ENCODE measurements at regions not wholly inside any gene's neighbourhood (a gene's known extent, or its start where the extent isn't known, plus 50 kb on each side); places are given as distances from the start of the nearest gene placed in this dataset.
A peak's percentile ranks its signal among the peaks of the same experiment; 100 is the strongest.

DNA sequence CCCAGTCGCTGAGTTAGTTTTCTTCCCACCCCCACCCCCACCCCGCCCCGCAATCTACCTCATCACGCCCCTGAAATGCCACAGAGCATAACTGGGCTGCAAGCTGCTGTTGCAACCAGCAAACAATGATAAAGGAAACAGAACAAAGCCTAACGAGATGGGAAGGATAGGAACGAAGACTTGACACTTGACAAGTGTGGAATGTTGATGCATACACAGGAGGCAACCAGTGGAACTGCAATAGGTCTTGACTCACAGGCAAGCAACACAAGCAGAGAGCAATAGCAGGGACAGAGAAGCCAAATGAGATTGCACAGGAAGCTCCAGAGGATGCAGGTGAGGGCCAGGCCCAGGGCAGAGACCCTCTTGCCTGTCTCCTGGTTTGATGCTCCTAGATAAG lies 225.9 kb downstream of the IGSF11 start:
- intact Hi-C loops (cut with micrococcal nuclease) (no loop called here), in situ Hi-C loops (cut with MboI) (loop anchor here (25.0 kb wide), 1 partner anchor 1796 kb away; no protein-coding TSS in a partner anchor)
- peak overlapping the region; percentile 63 for H3K4me2 ChIP-seq (ENCODE audit: insufficient read depth, low read length)
- no peaks in the 10 kb centered on the region for H4K20me1 ChIP-seq (replicated peaks; ENCODE audit: control insufficient read depth, insufficient read depth, low read length)
- no peaks in the 10 kb centered on the region for H3K9me3 ChIP-seq (replicated peaks; ENCODE audit: control insufficient read depth, insufficient read depth, low read depth, low read length)
- POLR2A ChIA-PET: no interaction called here
- H3K9me1 ChIP-seq (ENCODE audit: control insufficient read depth, insufficient read depth, low read length): no peaks in the 10 kb centered on the region
- DNase-seq (ENCODE audit: extremely low read depth in 1 of 4, low spot score in 3 of 4) (no peak), FAIRE-seq (no peak), ATAC-seq (peak; percentile 64)
- H3K36me3 ChIP-seq (ENCODE audit: control insufficient read depth, insufficient read depth, low read length): no peaks in the 10 kb centered on the region
- no peak overlapping the region for H2AFZ ChIP-seq (ENCODE audit: low read depth, low read length)
- no peaks in the 10 kb centered on the region; a peak in 1 of 5 replicates for H3K4me1 ChIP-seq (replicated peaks in 1 of 2; ENCODE audit: control insufficient read depth in 2 of 2, insufficient read depth in 2 of 2, low read length in 2 of 2)
- H3K9ac ChIP-seq (ENCODE audit: insufficient read depth in 1 of 2, low read depth in 2 of 2, low read length in 2 of 2): peak overlapping the region in 1 of 2 experiments; percentile 48; a peak in 1 of 4 replicates
- H3K27ac ChIP-seq (ENCODE audit: extremely low read depth, low read depth, low read length): no peak overlapping the region
- 16% methylated on average over 5 of the region's 6 CpGs for WGBS (ENCODE audit: insufficient coverage, low coverage, missing lambda C conversion rate)
- no TSS peak for BruUV-seq (replicated peaks)
- H3K4me3 ChIP-seq: no peak overlapping the region
- H3K27me3 ChIP-seq (ENCODE audit: control insufficient read depth in 2 of 2, insufficient read depth in 2 of 2, low read length in 2 of 2): no peaks in the 10 kb centered on the region
- CTCF ChIA-PET (ENCODE audit: low intra/inter-chr PET ratio): no interaction called here
- peaks cover 3% of the 10 kb centered on the region; the same call in 2 of the 3 replicates for H3K79me2 ChIP-seq (ENCODE audit: control insufficient read depth, insufficient read depth, low read length)
- TF ChIP-seq, protein P1, sequence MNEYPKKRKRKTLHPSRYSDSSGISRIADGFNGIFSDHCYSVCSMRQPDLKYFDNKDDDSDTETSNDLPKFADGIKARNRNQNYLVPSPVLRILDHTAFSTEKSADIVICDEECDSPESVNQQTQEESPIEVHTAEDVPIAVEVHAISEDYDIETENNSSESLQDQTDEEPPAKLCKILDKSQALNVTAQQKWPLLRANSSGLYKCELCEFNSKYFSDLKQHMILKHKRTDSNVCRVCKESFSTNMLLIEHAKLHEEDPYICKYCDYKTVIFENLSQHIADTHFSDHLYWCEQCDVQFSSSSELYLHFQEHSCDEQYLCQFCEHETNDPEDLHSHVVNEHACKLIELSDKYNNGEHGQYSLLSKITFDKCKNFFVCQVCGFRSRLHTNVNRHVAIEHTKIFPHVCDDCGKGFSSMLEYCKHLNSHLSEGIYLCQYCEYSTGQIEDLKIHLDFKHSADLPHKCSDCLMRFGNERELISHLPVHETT (CRISPR knock-in tag; conservative IDR thresholded peaks at IDR 0.05 in 1 of 2, IDR thresholded peaks at IDR 0.05 in 1 of 2): no peak
- TF ChIP-seq ZNF263 (CRISPR knock-in tag; IDR thresholded peaks at IDR 0.05; ENCODE audit: borderline replicate concordance): no peak
- TF ChIP-seq, protein P2, sequence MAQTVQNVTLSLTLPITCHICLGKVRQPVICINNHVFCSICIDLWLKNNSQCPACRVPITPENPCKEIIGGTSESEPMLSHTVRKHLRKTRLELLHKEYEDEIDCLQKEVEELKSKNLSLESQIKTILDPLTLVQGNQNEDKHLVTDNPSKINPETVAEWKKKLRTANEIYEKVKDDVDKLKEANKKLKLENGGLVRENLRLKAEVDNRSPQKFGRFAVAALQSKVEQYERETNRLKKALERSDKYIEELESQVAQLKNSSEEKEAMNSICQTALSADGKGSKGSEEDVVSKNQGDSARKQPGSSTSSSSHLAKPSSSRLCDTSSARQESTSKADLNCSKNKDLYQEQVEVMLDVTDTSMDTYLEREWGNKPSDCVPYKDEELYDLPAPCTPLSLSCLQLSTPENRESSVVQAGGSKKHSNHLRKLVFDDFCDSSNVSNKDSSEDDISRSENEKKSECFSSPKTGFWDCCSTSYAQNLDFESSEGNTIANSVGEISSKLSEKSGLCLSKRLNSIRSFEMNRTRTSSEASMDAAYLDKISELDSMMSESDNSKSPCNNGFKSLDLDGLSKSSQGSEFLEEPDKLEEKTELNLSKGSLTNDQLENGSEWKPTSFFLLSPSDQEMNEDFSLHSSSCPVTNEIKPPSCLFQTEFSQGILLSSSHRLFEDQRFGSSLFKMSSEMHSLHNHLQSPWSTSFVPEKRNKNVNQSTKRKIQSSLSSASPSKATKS (CRISPR knock-in tag; IDR thresholded peaks at IDR 0.05): no peak
- TF ChIP-seq SREBF2 (CRISPR knock-in tag; IDR thresholded peaks at IDR 0.05): no peak
- TF ChIP-seq, protein P3, sequence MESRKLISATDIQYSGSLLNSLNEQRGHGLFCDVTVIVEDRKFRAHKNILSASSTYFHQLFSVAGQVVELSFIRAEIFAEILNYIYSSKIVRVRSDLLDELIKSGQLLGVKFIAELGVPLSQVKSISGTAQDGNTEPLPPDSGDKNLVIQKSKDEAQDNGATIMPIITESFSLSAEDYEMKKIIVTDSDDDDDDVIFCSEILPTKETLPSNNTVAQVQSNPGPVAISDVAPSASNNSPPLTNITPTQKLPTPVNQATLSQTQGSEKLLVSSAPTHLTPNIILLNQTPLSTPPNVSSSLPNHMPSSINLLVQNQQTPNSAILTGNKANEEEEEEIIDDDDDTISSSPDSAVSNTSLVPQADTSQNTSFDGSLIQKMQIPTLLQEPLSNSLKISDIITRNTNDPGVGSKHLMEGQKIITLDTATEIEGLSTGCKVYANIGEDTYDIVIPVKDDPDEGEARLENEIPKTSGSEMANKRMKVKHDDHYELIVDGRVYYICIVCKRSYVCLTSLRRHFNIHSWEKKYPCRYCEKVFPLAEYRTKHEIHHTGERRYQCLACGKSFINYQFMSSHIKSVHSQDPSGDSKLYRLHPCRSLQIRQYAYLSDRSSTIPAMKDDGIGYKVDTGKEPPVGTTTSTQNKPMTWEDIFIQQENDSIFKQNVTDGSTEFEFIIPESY (CRISPR knock-in tag; IDR thresholded peaks at IDR 0.05): no peak
- no peak for TF ChIP-seq KDM1A (IDR thresholded peaks at IDR 0.05)
- no peak for TF ChIP-seq ZNF175 (CRISPR knock-in tag; IDR thresholded peaks at IDR 0.05; ENCODE audit: low read depth)
- TF ChIP-seq, protein P4, sequence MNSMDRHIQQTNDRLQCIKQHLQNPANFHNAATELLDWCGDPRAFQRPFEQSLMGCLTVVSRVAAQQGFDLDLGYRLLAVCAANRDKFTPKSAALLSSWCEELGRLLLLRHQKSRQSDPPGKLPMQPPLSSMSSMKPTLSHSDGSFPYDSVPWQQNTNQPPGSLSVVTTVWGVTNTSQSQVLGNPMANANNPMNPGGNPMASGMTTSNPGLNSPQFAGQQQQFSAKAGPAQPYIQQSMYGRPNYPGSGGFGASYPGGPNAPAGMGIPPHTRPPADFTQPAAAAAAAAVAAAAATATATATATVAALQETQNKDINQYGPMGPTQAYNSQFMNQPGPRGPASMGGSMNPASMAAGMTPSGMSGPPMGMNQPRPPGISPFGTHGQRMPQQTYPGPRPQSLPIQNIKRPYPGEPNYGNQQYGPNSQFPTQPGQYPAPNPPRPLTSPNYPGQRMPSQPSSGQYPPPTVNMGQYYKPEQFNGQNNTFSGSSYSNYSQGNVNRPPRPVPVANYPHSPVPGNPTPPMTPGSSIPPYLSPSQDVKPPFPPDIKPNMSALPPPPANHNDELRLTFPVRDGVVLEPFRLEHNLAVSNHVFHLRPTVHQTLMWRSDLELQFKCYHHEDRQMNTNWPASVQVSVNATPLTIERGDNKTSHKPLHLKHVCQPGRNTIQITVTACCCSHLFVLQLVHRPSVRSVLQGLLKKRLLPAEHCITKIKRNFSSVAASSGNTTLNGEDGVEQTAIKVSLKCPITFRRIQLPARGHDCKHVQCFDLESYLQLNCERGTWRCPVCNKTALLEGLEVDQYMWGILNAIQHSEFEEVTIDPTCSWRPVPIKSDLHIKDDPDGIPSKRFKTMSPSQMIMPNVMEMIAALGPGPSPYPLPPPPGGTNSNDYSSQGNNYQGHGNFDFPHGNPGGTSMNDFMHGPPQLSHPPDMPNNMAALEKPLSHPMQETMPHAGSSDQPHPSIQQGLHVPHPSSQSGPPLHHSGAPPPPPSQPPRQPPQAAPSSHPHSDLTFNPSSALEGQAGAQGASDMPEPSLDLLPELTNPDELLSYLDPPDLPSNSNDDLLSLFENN (IDR thresholded peaks at IDR 0.05; ENCODE audit: low read depth in 2 of 2, low read length in 2 of 2): no peak
- TF ChIP-seq FOXK2 (conservative IDR thresholded peaks at IDR 0.05 in 1 of 2, IDR thresholded peaks at IDR 0.05 in 1 of 2; ENCODE audit: low read depth in 2 of 2): no peak
- TF ChIP-seq, protein P5, sequence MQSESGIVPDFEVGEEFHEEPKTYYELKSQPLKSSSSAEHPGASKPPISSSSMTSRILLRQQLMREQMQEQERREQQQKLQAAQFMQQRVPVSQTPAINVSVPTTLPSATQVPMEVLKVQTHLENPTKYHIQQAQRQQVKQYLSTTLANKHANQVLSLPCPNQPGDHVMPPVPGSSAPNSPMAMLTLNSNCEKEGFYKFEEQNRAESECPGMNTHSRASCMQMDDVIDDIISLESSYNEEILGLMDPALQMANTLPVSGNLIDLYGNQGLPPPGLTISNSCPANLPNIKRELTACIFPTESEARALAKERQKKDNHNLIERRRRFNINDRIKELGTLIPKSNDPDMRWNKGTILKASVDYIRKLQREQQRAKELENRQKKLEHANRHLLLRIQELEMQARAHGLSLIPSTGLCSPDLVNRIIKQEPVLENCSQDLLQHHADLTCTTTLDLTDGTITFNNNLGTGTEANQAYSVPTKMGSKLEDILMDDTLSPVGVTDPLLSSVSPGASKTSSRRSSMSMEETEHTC (IDR thresholded peaks at IDR 0.05): no peak
- TF ChIP-seq FOXA1 (IDR thresholded peaks at IDR 0.05; ENCODE audit: borderline replicate concordance): no peak

Measured in K562 (cell line).